DMS153 treated with DMSO at 0.1 percent for 48 hours (cell line): ENCODE measurements at regions not wholly inside any gene's neighbourhood (a gene's known extent, or its start where the extent isn't known, plus 50 kb on each side); places are given as distances from the start of the nearest gene placed in this dataset.
A peak's percentile ranks its signal among the peaks of the same experiment; 100 is the strongest.

Source experiments
- DNase-seq: peaks from one replicate; lab custom pipeline; 2025; ENCODE audit not compliant: unreplicated experiment; lab: John Stamatoyannopoulos, UW

DNA sequence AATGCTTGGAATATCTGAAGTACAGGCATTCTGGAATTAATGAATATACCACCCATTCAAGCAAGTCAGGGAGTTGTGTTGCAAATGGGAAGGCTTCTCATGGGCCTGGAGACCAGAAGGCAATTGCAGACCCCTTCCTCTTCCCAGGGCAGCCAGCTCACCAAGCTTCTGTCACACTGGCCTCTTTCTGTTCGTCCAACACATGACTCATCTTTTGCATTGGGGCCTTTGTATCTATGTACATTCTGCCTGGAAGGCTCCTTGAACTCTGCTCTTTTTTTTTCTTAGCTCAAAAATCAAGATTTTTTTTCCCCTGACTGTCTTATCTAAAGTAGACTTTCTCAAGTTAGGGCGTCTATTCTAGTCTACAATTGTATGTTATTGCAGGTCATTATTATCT, 132.9 kb upstream of the MYLIP start:
- DNase-seq: no peak

- DNase-seq: no peak
Measured at GRCh38 chr6:15995493-15995892, 133.4 kb upstream of the MYLIP start.

GRCh38 chr6:15994814-15995459, 133.9 kb upstream of the MYLIP start:
- DNase-seq: no peak

- no peak for DNase-seq
Measured at GRCh38 chr6:15993716-15994228, 135.1 kb upstream of the MYLIP start.

DNA sequence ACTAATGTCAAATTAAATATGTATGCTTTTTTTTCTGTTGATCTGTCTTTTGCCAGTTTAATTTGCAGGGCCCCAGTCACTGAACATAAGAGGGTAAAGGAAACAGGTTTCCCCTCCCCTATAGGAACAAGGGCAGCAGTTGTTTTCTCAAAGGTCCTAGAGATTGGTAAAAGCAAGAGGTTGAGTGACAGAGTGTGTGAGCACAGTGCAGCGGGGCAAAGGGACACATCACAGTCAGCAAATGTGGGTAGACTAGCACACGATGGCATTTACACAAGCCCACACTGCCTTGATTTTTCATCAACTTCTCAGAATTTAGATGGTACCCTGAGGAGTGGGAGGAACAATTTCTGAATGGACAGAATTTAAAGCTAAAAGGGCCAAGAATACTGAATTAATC, 138.7 kb upstream of the MYLIP start:
- no peak for DNase-seq

- no peak for DNase-seq
Measured at GRCh38 chr6:15989397-15989796, 139.5 kb upstream of the MYLIP start.

- DNase-seq: peak; percentile 26
Measured at GRCh38 chr6:15987569-15987968, 141.3 kb upstream of the MYLIP start.

DNA sequence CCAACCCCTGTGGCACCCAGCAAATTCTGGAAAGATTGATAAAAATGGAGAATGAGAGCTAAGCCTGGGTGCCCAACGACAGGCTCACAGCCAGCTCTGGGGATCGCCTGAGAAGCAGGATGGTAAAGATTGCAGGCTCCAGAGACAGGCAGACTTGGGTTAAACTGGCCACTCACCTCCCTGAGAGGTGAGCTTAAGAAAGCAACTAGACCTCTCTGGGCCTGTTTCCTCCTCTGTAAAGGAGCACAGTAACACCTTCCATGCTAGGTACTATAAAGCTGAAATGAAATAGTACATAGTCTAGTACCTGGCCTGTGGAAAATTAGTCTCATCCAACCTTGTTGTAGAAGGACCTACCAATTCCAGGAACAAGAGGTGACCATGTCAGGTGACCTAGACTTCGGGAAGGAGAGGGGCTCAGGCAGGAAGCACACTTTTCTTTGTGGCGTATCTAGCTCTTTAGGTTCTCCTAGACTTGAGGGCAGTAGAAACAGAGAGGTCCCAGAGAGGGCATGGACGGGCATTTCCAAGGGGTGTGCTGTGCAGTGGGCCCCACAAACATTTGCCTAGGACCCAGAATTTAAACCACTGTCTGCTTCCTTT, 142.8 kb upstream of the MYLIP start:
- DNase-seq: no peak

DNA sequence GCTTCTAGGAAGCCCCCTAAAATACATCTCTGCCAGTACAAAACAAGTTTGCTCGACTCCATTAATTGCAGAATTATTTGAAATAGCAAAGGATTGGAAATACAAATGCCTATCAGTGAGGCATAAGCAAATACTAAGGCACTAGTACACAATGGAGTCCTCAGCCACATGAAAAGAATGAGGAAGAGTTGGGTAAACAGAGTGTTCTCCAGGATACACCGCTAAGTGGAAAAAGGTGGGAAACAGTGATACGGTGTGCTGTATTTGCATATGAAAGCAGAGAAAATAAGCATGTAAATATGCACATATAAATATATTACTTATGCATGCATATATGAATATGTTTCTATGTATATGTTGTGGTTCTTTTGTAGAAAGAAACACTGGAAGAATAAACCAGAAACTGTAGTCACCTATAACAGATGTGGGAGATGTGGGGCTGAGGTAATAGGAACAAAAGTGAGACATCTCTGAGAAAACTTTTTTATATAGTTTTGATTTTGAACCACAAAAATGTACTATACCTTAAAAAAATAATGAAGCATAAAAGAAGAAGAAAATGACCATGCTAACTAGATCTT, 143.4 kb upstream of the MYLIP start:
- peak; percentile 57 for DNase-seq

DNA sequence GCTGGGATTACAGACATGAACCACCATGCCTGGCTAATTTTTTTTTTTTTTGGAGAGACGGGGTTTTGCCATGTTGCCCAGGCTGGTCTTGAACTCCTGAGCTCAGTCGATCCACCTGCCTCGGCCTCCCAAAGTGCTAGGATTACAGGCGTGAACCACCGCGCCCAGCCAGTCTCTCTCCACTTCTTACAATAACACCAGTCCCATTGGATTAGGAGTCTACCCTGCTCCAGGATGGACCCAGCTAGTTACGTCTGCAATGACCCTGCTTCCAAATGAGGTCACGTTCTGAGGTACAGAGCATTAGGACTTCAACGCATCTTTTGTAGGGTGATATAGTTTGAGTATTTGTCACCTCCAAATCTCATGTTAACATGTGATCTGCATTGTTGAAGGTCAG, 146.9 kb upstream of the MYLIP start:
- DNase-seq: no peak

GRCh38 chr6:15980801-15981200, 148.1 kb upstream of the MYLIP start:
- no peak for DNase-seq

DNA sequence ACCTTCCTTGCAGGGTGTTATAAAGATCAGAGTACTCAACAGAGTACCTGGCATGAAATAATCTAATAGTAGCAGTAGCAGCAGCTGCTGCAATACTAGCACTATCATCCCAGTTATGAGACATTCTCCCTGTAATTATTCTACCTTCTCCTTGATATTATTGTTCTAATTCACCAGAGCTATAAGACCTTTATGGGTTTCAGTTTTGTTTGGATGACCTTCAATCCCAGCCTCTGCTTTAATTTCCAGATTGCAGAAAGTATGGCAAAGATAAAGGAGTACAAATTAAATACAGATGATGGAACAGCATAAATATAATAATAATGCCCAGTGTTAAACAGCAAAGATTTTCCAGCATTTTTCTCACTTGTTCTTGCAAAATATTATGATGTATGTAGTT, 150.5 kb upstream of the MYLIP start:
- no peak for DNase-seq

DNA sequence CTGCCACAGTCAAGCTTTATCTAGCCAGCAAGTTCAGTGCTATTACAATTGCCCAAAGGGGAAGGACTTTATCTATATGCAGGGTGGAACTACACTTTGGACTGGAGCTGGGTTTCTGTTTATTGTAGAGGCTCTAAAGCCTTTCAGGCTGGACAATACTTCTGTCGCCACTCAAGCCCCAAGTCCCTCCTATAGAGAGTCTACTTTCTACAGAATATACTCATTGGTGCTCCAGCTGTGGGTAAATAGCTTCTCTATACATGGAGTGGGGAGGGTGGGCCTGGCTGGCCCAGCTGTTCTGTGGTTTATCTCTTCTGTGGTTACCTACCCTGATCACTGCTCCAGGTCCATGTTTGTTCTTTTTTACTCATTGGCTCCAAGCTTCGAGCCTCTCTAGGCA, 151.8 kb upstream of the MYLIP start:
- DNase-seq: no peak

GRCh38 chr6:15974817-15975216, 154.1 kb upstream of the MYLIP start:
- no peak for DNase-seq

DNA sequence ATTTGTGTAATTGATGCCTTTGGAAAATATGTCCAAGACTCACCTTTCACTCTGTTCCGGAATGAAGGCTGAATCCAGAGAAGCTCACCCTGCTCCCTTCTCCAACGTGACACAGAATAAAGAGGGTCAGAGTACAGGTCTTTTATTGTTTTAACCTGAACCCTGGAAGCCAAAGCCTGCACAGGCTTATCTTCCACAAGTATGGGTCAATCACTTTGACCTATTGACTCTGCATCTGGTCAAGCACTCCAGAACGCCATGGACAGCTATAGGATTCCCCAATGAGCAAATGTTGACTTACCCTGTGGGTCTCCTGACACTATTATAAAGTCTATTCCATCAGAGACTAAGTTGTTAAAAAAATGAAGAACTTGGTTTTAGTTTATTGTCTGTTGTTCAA, 158.4 kb upstream of the MYLIP start:
- no peak for DNase-seq

- no peak for DNase-seq
Measured at GRCh38 chr6:15969236-15969778, 159.6 kb upstream of the MYLIP start.

GRCh38 chr6:15968519-15968918, 160.4 kb upstream of the MYLIP start:
- no peak for DNase-seq

DNA sequence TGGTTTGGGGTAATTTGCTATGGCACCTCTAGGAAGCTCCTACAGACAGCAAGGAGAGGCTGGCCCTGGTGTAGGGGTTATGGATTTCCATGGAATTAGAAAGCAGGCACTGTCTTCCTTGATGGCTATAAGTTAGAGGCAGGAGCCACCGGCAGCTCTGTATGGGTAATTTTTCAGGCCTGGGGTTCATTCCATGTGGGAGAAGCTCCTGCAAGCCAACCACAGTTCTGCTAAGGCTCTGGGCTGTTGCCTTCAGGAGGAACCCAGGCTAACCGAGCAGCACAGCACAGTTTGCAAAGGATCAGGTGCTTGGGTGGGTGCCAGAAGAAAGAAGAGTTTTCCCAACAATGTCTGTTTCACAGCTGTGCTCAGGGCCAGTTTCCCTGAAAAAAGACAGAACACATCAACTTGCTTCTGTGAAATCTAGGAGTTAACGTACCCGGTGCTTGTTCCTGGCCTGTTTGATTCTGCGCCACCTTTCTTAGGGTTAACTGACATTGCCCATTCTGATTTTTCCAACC, 162.8 kb upstream of the MYLIP start:
- DNase-seq: no peak

DNA sequence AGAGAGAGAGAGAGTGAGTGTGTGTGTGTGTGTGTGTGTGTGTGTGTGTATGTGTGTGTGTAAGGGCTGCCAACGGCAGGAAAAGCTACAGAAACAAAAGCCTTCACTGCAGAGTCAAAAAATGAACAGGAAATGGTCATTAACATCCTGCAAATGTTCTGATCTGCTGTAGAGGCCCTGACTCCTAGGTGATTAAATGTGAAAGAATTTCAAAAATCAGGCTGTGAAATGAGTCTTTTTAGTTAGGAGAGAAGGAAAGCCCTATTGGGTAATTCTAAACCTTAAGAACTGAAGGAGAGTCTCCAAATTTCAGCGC, 166.5 kb upstream of the MYLIP start:
- no peak for DNase-seq

DNA sequence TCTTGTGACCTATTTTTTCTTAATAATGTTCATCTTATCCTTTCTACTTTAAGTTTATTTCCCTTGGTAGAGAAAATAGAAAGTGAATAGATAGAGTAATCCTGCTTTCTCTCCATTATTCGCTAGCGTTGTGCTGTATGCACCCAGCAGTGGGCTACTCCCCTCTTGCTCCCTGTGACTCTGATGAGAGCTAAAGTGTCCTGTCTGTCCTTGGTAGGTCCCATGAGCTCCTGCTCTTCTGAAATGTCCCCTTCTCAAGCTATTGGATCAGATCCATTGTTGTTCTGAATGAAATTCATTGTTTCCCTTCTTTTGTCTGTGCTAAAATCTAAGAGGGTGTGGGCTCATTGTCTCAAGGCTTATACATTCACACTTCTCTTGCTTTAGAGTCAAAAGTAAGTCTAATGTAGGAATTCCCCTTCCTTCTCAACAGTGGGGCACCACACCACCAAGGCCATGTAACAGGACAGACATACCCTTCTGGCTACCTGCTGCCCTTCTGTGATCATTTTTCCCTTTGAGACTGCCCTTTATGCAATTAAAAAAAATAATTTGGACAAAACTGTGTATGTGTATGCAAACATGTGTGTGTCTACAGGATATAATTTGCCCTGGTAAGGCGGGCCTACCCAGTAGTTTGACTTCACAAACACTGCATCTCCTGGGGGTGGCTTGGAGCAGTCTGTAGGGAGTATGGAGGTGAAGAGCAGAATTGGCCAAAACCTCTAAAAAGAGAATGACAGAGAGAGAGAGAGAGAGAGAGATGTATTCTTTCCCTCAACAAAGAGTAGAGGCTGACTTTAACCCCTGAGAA, 167.0 kb upstream of the MYLIP start:
- no peak for DNase-seq
